HCT116 (cell line): ENCODE measurements at regions not wholly inside any gene's neighbourhood (a gene's known extent, or its start where the extent isn't known, plus 50 kb on each side); places are given as distances from the start of the nearest gene placed in this dataset.

Experiments used
- ATAC-seq: fragments of 200-7000 bp; cut with Tn5 transposase; 2 replicates; pipeline ENCODE4 v1.9.1; 2020; ENCODE audit warnings: mild to moderate bottlenecking, moderate library complexity
- BruUV-seq: library from RNA; stranded (reverse); fragments of 400-500 nt; replicated peaks from 2 replicates; lab custom pipeline; 2021; lab: Mats Ljungman, UMichigan
- CTCF ChIA-PET: fragments of 300-600 bp; sonication (Branson Sonifier 250); formaldehyde crosslinking; loops from one replicate; lab custom pipeline; 2021; ENCODE audit warnings: antibody characterized with exemption; lab: Charles Lee
- POLR2A ChIA-PET: fragments of 300-600, 350-600 bp; sonication (Branson Sonifier 250); formaldehyde crosslinking; loops from one replicate; lab custom pipeline; 2021; ENCODE audit warnings: antibody characterized with exemption; lab: Charles Lee
- RAD21 ChIA-PET, 2 experiments: fragments of 300-600 bp; sonication (Branson Sonifier 250); formaldehyde crosslinking; loops; one replicate each; lab custom pipeline; 2023; ENCODE audit warnings: low total read pairs in 2 of 2; ENCODE audit not compliant: uncharacterized antibody in 2 of 2, unreplicated experiment in 2 of 2, low non-redundant PET in 1 of 2; lab: Charles Lee
- DNase-seq: peaks from one replicate; pipeline ENCODE4 v3.0.0-alpha.2; 2010; ENCODE audit warnings: low read depth, low spot score
- H2AFZ ChIP-seq: fragments of 200-600 bp; shearing (Covaris generic), sonication (generic); 2 replicates; pipeline ENCODE4 v1.6.1; 2017; ENCODE audit warnings: low read depth, mixed run types, mixed read lengths, antibody characterized with exemption, low read length; ENCODE audit not compliant: poor library complexity, severe bottlenecking
- H3K27ac ChIP-seq: 2 replicates; pipeline ENCODE4 v1.5.1; 2012; ENCODE audit warnings: low read depth, low read length
- H3K27me3 ChIP-seq: fragments of 200-600 bp; sonication (generic); 2 replicates; pipeline ENCODE4 v1.6.1; 2016; ENCODE audit warnings: mixed run types, low read length, mixed read lengths; ENCODE audit not compliant: insufficient read depth
- H3K36me3 ChIP-seq, 2 experiments: fragments of 200-500 bp in 1 of 2; fragments of 200-600 bp in 1 of 2; sonication (Bioruptor generic) in 1 of 2; sonication (generic) in 1 of 2; 2 replicates each; pipeline versions ENCODE4 v1.5.1 to v1.6.1; 2014 to 2016; ENCODE audit warnings: low read length in 2 of 2, inconsistent platforms in 1 of 2, mixed read lengths in 1 of 2, mixed run types in 1 of 2; ENCODE audit not compliant: insufficient read depth in 2 of 2, control insufficient read depth in 1 of 2
- H3K4me1 ChIP-seq, 2 experiments: fragments of 200-600 bp in 1 of 2; sonication (generic) in 1 of 2; 2 replicates each; pipeline versions ENCODE4 v1.5.1 to v1.6.1; 2012 to 2017; ENCODE audit warnings: low read length in 2 of 2, inconsistent platforms in 1 of 2, mild to moderate bottlenecking in 1 of 2, mixed read lengths in 1 of 2, mixed run types in 1 of 2, moderate library complexity in 1 of 2; ENCODE audit not compliant: insufficient read depth in 2 of 2, control insufficient read depth in 1 of 2
- H3K4me2 ChIP-seq: fragments of 200-600 bp; sonication (generic); 2 replicates; pipeline ENCODE4 v1.6.1; 2017; ENCODE audit warnings: mixed run types, low read length, mixed read lengths
- H3K4me3 ChIP-seq, 2 experiments: fragments of 200-600 bp in 1 of 2; sonication (generic) in 1 of 2; replicated peaks in 1 of 2; 2 replicates each; pipeline ENCODE4 v1.5.1; 2011 to 2016; ENCODE audit warnings: low read length in 2 of 2, control low read depth in 1 of 2, low read depth in 1 of 2, mild to moderate bottlenecking in 1 of 2, mixed read lengths in 1 of 2, mixed run types in 1 of 2
- H3K79me2 ChIP-seq: fragments of 200-600 bp; sonication (generic); 2 replicates; pipeline ENCODE4 v1.6.1; 2017; ENCODE audit warnings: mild to moderate bottlenecking, mixed run types, low read length, moderate library complexity, mixed read lengths; ENCODE audit not compliant: insufficient read depth
- H3K9ac ChIP-seq: fragments of 200-600 bp; sonication (generic); 2 replicates; pipeline ENCODE4 v1.6.1; 2016; ENCODE audit warnings: low read length, mixed read lengths
- H3K9me2 ChIP-seq: fragments of 200-600 bp; sonication (generic), shearing (Covaris generic); 2 replicates; pipeline ENCODE4 v1.6.1; 2017; ENCODE audit warnings: mixed run types, mild to moderate bottlenecking, moderate library complexity; ENCODE audit not compliant: insufficient read depth
- H3K9me3 ChIP-seq, 2 experiments: fragments of 200-500 bp in 1 of 2; fragments of 200-600 bp in 1 of 2; sonication (Bioruptor generic) in 1 of 2; sonication (generic) in 1 of 2; 2 replicates each; pipeline ENCODE4 v1.6.1; 2014 to 2017; ENCODE audit warnings: low read length in 2 of 2, mixed read lengths in 2 of 2, inconsistent platforms in 1 of 2, low read depth in 1 of 2, mild to moderate bottlenecking in 1 of 2, mixed run types in 1 of 2, moderate library complexity in 1 of 2; ENCODE audit not compliant: control insufficient read depth in 1 of 2, insufficient read depth in 1 of 2
- H4K20me1 ChIP-seq: fragments of 200-600 bp; sonication (generic), shearing (Covaris generic); 2 replicates; pipeline ENCODE4 v1.6.1; 2017; ENCODE audit warnings: mixed run types, mild to moderate bottlenecking, moderate library complexity; ENCODE audit not compliant: insufficient read depth
- CBX3 ChIP-seq: IDR thresholded peaks from 2 replicates; pipeline ENCODE4 v1.6.1; 2012; ENCODE audit warnings: low read depth
- CTCF ChIP-seq, 3 experiments: fragments of 200-600 bp in 1 of 3; sonication (generic) in 1 of 3; IDR thresholded peaks in 2 of 3; conservative IDR thresholded peaks in 1 of 3; 2 replicates each; pipeline ENCODE4 v1.5.1; 2012 to 2017; ENCODE audit warnings: low read depth in 2 of 3, low read length in 2 of 3, antibody characterized with exemption in 1 of 3, borderline replicate concordance in 1 of 3, control low read depth in 1 of 3, mild to moderate bottlenecking in 1 of 3, mixed read lengths in 1 of 3, mixed run types in 1 of 3, moderate library complexity in 1 of 3; ENCODE audit not compliant: insufficient read depth in 1 of 3
- EZH2 ChIP-seq: fragments of 200-600 bp; sonication (generic); IDR thresholded peaks from 2 replicates; pipeline ENCODE4 v1.6.1; 2017; ENCODE audit warnings: antibody characterized with exemption, mixed run types
- MAX ChIP-seq: IDR thresholded peaks from 2 replicates; pipeline ENCODE4 v1.6.1; 2012
- POLR2AphosphoS5 ChIP-seq: IDR thresholded peaks from 2 replicates; pipeline ENCODE4 v1.6.1; 2011; ENCODE audit warnings: mild to moderate bottlenecking, low read depth, low read length, moderate library complexity
- RAD21 ChIP-seq: IDR thresholded peaks from 2 replicates; pipeline ENCODE4 v1.6.1; 2012; ENCODE audit warnings: low read depth, mild to moderate bottlenecking
- SIN3A ChIP-seq: IDR thresholded peaks from 2 replicates; pipeline ENCODE4 v1.6.1; 2012; ENCODE audit warnings: low read depth
- SRF ChIP-seq: IDR thresholded peaks from 2 replicates; pipeline ENCODE4 v1.6.1; 2012; ENCODE audit warnings: low read depth
- YY1 ChIP-seq: IDR thresholded peaks from 2 replicates; pipeline ENCODE4 v1.6.1; 2011; ENCODE audit warnings: low read length, low read depth, moderate library complexity, mild to moderate bottlenecking; ENCODE audit not compliant: insufficient replicate concordance; ENCODE audit errors: extremely low read depth
- ZNF274 ChIP-seq: fragments of 200-500 bp; sonication (Bioruptor generic); IDR thresholded peaks from 2 replicates; pipeline ENCODE4 v1.6.1; 2014; ENCODE audit warnings: mild to moderate bottlenecking, low read depth, low read length, inconsistent platforms
- intact Hi-C: fragments of 100-400 bp; cut with micrococcal nuclease; formaldehyde crosslinking; loops from 2 replicates; pipeline ENCODE4 v1.10.0; 2022

- no TSS peak for BruUV-seq
- H3K4me3 ChIP-seq = no peak overlapping the region
- H4K20me1 ChIP-seq = no peaks in the 10 kb centered on the region
- no peak overlapping the region for H3K4me2 ChIP-seq
- H3K27ac ChIP-seq = no peak overlapping the region
- CTCF ChIA-PET = no interaction called here
- ATAC-seq (no peak), DNase-seq (no peak)
- intact Hi-C loops = no loop called here
- no peaks in the 10 kb centered on the region for H3K27me3 ChIP-seq
- no peak for TF ChIP-seq EZH2
- no peak for TF ChIP-seq RAD21
- TF ChIP-seq POLR2AphosphoS5 = no peak
- no peak for TF ChIP-seq MAX
- no peak for TF ChIP-seq ZNF274
- TF ChIP-seq SRF = no peak
- H3K9me3 ChIP-seq = peaks cover 0 to 7% of the 10 kb centered on the region in 2 experiments; a peak in 2 of 4 replicates
- H3K36me3 ChIP-seq = no peaks in the 10 kb centered on the region
- no peaks in the 10 kb centered on the region for H3K4me1 ChIP-seq
- no peak overlapping the region for H3K9ac ChIP-seq
- no peaks in the 10 kb centered on the region for H3K79me2 ChIP-seq
- POLR2A ChIA-PET = no interaction called here
- H2AFZ ChIP-seq = no peak overlapping the region
- RAD21 ChIA-PET = no interaction called here
- no peaks in the 10 kb centered on the region for H3K9me2 ChIP-seq
Measured at GRCh38 chr3:68220832-68221231, 566.4 kb upstream of the SUCLG2 start.

GRCh38 chr3:68211637-68212036 lies 557.2 kb upstream of the SUCLG2 start:
- Histone ChIP-seq H3K9me3 (peaks cover 0 to 30% of the 10 kb centered on the region in 2 experiments; a peak in 3 of 4 replicates), H3K9ac (no peak overlapping the region), H3K27me3 (no peaks in the 10 kb centered on the region), H3K4me1 (no peaks in the 10 kb centered on the region), H4K20me1 (no peaks in the 10 kb centered on the region), H3K4me3 (no peak overlapping the region), H3K36me3 (no peaks in the 10 kb centered on the region), H3K4me2 (no peak overlapping the region), H3K9me2 (no peaks in the 10 kb centered on the region), H3K79me2 (no peaks in the 10 kb centered on the region), H2AFZ (no peak overlapping the region), H3K27ac (no peak overlapping the region)
- DNase-seq = no peak
- RAD21 ChIA-PET = no interaction called here
- CTCF ChIA-PET = no interaction called here
- ATAC-seq = no peak
- POLR2A ChIA-PET = no interaction called here
- TF ChIP-seq CBX3 = no peak
- TF ChIP-seq POLR2AphosphoS5 = no peak
- TF ChIP-seq YY1 = no peak
- TF ChIP-seq CTCF (IDR thresholded peaks at IDR 0.05 in 2 of 3, conservative IDR thresholded peaks at IDR 0.05 in 1 of 3; ENCODE audit: borderline replicate concordance in 1 of 3, insufficient read depth in 1 of 3, low read depth in 2 of 3, low read length in 2 of 3) = no peak
- no peak for TF ChIP-seq SIN3A
- intact Hi-C loops = no loop called here
- no TSS peak for BruUV-seq
